H9 (cell line): ENCODE measurements at regions not wholly inside any gene's neighbourhood (a gene's known extent, or its start where the extent isn't known, plus 50 kb on each side); places are given as distances from the start of the nearest gene placed in this dataset.

Experiments used
- DNase-seq: peaks from one replicate; pipeline ENCODE4 v3.0.0-alpha.2; 2017
- H2AFZ ChIP-seq: one replicate; pipeline ENCODE4 v1.6.1; 2013; ENCODE audit warnings: mild to moderate bottlenecking, low read length, control low read depth, moderate library complexity
- H2AK5ac ChIP-seq: 2 replicates; pipeline ENCODE4 v1.6.1; 2013; ENCODE audit warnings: low read length, control low read depth, mixed read lengths; ENCODE audit not compliant: insufficient read length
- H2BK120ac ChIP-seq: one replicate; pipeline ENCODE4 v1.6.1; 2013; ENCODE audit warnings: low read depth, mild to moderate bottlenecking, low read length, control low read depth, inconsistent platforms; ENCODE audit not compliant: poor library complexity, severe bottlenecking
- H2BK12ac ChIP-seq: 2 replicates; pipeline ENCODE4 v1.6.1; 2013; ENCODE audit warnings: low read length, control low read depth, mixed read lengths, low read depth; ENCODE audit not compliant: insufficient read length
- H2BK15ac ChIP-seq: 2 replicates; pipeline ENCODE4 v1.6.1; 2013; ENCODE audit warnings: low read depth, low read length, control low read depth
- H2BK20ac ChIP-seq: one replicate; pipeline ENCODE4 v1.6.1; 2013; ENCODE audit warnings: low read depth, mild to moderate bottlenecking, low read length, control low read depth, inconsistent platforms; ENCODE audit not compliant: poor library complexity, severe bottlenecking
- H2BK5ac ChIP-seq: 2 replicates; pipeline ENCODE4 v1.6.1; 2013; ENCODE audit warnings: low read length, control low read depth, mixed read lengths; ENCODE audit not compliant: insufficient read length
- H3K14ac ChIP-seq: 2 replicates; pipeline ENCODE4 v1.6.1; 2013; ENCODE audit warnings: low read length, control low read depth; ENCODE audit not compliant: insufficient read depth
- H3K18ac ChIP-seq: 2 replicates; pipeline ENCODE4 v1.6.1; 2013; ENCODE audit warnings: low read depth, mild to moderate bottlenecking, mixed read lengths, low read length, control low read depth; ENCODE audit not compliant: insufficient read length
- H3K23ac ChIP-seq: 2 replicates; pipeline ENCODE4 v1.6.1; 2013; ENCODE audit warnings: low read length, control low read depth, mixed read lengths, low read depth; ENCODE audit not compliant: insufficient read length
- H3K23me2 ChIP-seq: 2 replicates; pipeline ENCODE4 v1.6.1; 2013; ENCODE audit warnings: low read depth, mild to moderate bottlenecking, mixed read lengths, low read length, control low read depth; ENCODE audit not compliant: insufficient read length, poor library complexity, severe bottlenecking
- H3K27ac ChIP-seq: 2 replicates; pipeline ENCODE4 v1.5.1; 2013; ENCODE audit warnings: low read length, control low read depth, mixed read lengths, low read depth; ENCODE audit not compliant: insufficient read length
- H3K27me3 ChIP-seq: 2 replicates; pipeline ENCODE4 v1.6.1; 2013; ENCODE audit warnings: low read length, control low read depth, inconsistent platforms; ENCODE audit not compliant: insufficient read depth
- H3K4ac ChIP-seq: 2 replicates; pipeline ENCODE4 v1.6.1; 2013; ENCODE audit warnings: low read depth, mild to moderate bottlenecking, control low read depth, inconsistent platforms, low read length, moderate library complexity
- H3K4me1 ChIP-seq: 2 replicates; pipeline ENCODE4 v1.6.1; 2013; ENCODE audit warnings: low read length, control low read depth, inconsistent platforms; ENCODE audit not compliant: insufficient read depth
- H3K4me2 ChIP-seq: 2 replicates; pipeline ENCODE4 v1.6.1; 2013; ENCODE audit warnings: low read length, control low read depth, mixed read lengths; ENCODE audit not compliant: insufficient read length, insufficient read depth
- H3K56ac ChIP-seq: 2 replicates; pipeline ENCODE4 v1.6.1; 2013; ENCODE audit warnings: low read depth, mild to moderate bottlenecking, mixed read lengths, low read length, control low read depth; ENCODE audit not compliant: insufficient read length
- H3K79me1 ChIP-seq: 2 replicates; pipeline ENCODE4 v1.6.1; 2013; ENCODE audit warnings: low read depth, mild to moderate bottlenecking, moderate library complexity, low read length, control low read depth, inconsistent platforms; ENCODE audit not compliant: insufficient read depth, poor library complexity, severe bottlenecking
- H3K79me2 ChIP-seq: 2 replicates; pipeline ENCODE4 v1.6.1; 2013; ENCODE audit warnings: low read length, control low read depth, inconsistent platforms; ENCODE audit not compliant: insufficient read depth
- H3K9ac ChIP-seq: 2 replicates; pipeline ENCODE4 v1.6.1; 2013; ENCODE audit warnings: low read length, control low read depth, mixed read lengths; ENCODE audit not compliant: insufficient read length; ENCODE audit errors: extremely low read depth
- H3K9me3 ChIP-seq: one replicate; pipeline ENCODE4 v1.6.1; 2013; ENCODE audit warnings: low read depth, low read length, inconsistent platforms; ENCODE audit not compliant: control insufficient read depth
- H3T11ph ChIP-seq: one replicate; pipeline ENCODE4 v1.6.1; 2013; ENCODE audit warnings: mild to moderate bottlenecking, low read length, control low read depth, inconsistent platforms
- H4K20me1 ChIP-seq: one replicate; pipeline ENCODE4 v1.6.1; 2013; ENCODE audit not compliant: control insufficient read depth, insufficient read length, insufficient read depth
- H4K5ac ChIP-seq: 2 replicates; pipeline ENCODE4 v1.6.1; 2013; ENCODE audit warnings: low read depth, mild to moderate bottlenecking, mixed read lengths, low read length, control low read depth; ENCODE audit not compliant: insufficient read length
- H4K8ac ChIP-seq: replicated peaks from 2 replicates; pipeline ENCODE4 v1.6.1; 2013; ENCODE audit warnings: low read length, control low read depth, mixed read lengths, low read depth; ENCODE audit not compliant: insufficient read length
- H4K91ac ChIP-seq: 2 replicates; pipeline ENCODE4 v1.6.1; 2013; ENCODE audit warnings: low read depth, mild to moderate bottlenecking, moderate library complexity, mixed read lengths, low read length, control low read depth; ENCODE audit not compliant: insufficient read length
- H3K27ac Mint-ChIP-seq, 3 experiments: 2 replicates in 2 of 3; 3 replicates in 1 of 3; pipeline ENCODE4 v1.8.0; 2020 to 2021; ENCODE audit warnings: mixed read lengths in 3 of 3, mild to moderate bottlenecking in 1 of 3, moderate library complexity in 1 of 3
- H3K27me3 Mint-ChIP-seq: 2 replicates; pipeline ENCODE4 v1.8.0; 2021; ENCODE audit warnings: low read depth, mild to moderate bottlenecking, moderate library complexity, mixed read lengths
- H3K36me3 Mint-ChIP-seq, 3 experiments: 2 replicates in 2 of 3; 3 replicates in 1 of 3; pipeline ENCODE4 v1.8.0; 2020 to 2021; ENCODE audit warnings: low read depth in 3 of 3, mixed read lengths in 3 of 3; ENCODE audit not compliant: insufficient read depth in 1 of 3
- H3K4me1 Mint-ChIP-seq, 2 experiments: 2 replicates each; pipeline ENCODE4 v1.8.0; 2020; ENCODE audit warnings: mixed read lengths in 2 of 2
- H3K4me3 Mint-ChIP-seq, 2 experiments: 2 replicates in 1 of 2; 3 replicates in 1 of 2; pipeline ENCODE4 v1.8.0; 2020 to 2021; ENCODE audit warnings: mild to moderate bottlenecking in 2 of 2, mixed read lengths in 2 of 2, moderate library complexity in 1 of 2
- H3K9me3 Mint-ChIP-seq, 2 experiments: 2 replicates in 1 of 2; 3 replicates in 1 of 2; pipeline ENCODE4 v1.8.0; 2020; ENCODE audit warnings: mild to moderate bottlenecking in 2 of 2, mixed read lengths in 2 of 2, moderate library complexity in 1 of 2
- CTCF ChIP-seq: fragments of 200-600 bp; sonication (generic); conservative IDR thresholded peaks from 3 replicates; pipeline ENCODE4 v1.8.0; 2021; ENCODE audit warnings: antibody characterized with exemption, mild to moderate bottlenecking
- WGBS: extraction: QIAGEN DNeasy Blood & Tissue Kit; methylation state at CpG from one replicate; pipeline ENCODE4 v1.1.7; 2013; ENCODE audit warnings: missing lambda C conversion rate, low lambda C conversion rate, mixed read lengths; ENCODE audit not compliant: insufficient read length; ENCODE audit errors: extremely low coverage; 5-methylcytosine and 5-hydroxymethylcytosine counted together

- H3K36me3 Mint-ChIP-seq: no peaks in the 10 kb centered on the region
- peak; percentile 87 for DNase-seq
- peak overlapping the region in 1 of 3 experiments; percentile 10; a peak in 1 of 7 replicates for H3K27ac Mint-ChIP-seq
- no peak overlapping the region for H2AK5ac ChIP-seq
- H2BK15ac ChIP-seq: no peak overlapping the region
- no peak overlapping the region for H4K91ac ChIP-seq
- peak overlapping the region; percentile 37 for H3K4me2 ChIP-seq
- no peaks in the 10 kb centered on the region for H3K79me2 ChIP-seq
- no peak overlapping the region for H3K18ac ChIP-seq
- H3K79me1 ChIP-seq: no peaks in the 10 kb centered on the region
- H3K9me3 Mint-ChIP-seq: no peaks in the 10 kb centered on the region
- no peak overlapping the region for H4K8ac ChIP-seq
- peak; percentile 88 for TF ChIP-seq CTCF
- no peak overlapping the region for H3K9ac ChIP-seq
- H4K5ac ChIP-seq: no peak overlapping the region
- no peaks in the 10 kb centered on the region for H3K4me1 ChIP-seq
- H3T11ph ChIP-seq: no peak overlapping the region
- H3K27me3 Mint-ChIP-seq: no peaks in the 10 kb centered on the region; the same call in 1 of the 2 replicates
- peak overlapping the region; percentile 28 to 33; a peak in 3 of 5 replicates for H3K4me3 Mint-ChIP-seq
- no peak overlapping the region for H3K27ac ChIP-seq
- no peak overlapping the region for H3K56ac ChIP-seq
- H3K23ac ChIP-seq: no peak overlapping the region
- H3K4ac ChIP-seq: no peak overlapping the region
- H2BK5ac ChIP-seq: no peak overlapping the region
- H3K9me3 ChIP-seq: no peaks in the 10 kb centered on the region
- H2BK120ac ChIP-seq: no peak overlapping the region
- no peaks in the 10 kb centered on the region for H4K20me1 ChIP-seq
- H3K23me2 ChIP-seq: no peaks in the 10 kb centered on the region
- H3K14ac ChIP-seq: 0 out of 2 replicates have a peak overlapping the region, but pooled peaks have one; percentile 68
- H3K4me1 Mint-ChIP-seq: peaks cover 7 to 9% of the 10 kb centered on the region in 2 experiments
- H2AFZ ChIP-seq: peak overlapping the region; percentile 76
- H3K27me3 ChIP-seq: no peaks in the 10 kb centered on the region
- WGBS: no CpG with 5 or more reads among the region's 20 CpGs
- no peak overlapping the region for H2BK20ac ChIP-seq
- H2BK12ac ChIP-seq: no peak overlapping the region
Observed at GRCh38 chr1:168439456-168440375, 104.1 kb downstream of the XCL2 start.
